ENCODE measurements at regions not wholly inside any gene's neighbourhood (a gene's known extent, or its start where the extent isn't known, plus 50 kb on each side); places are given as distances from the start of the nearest gene placed in this dataset.

GRCh38 chr1:182263706-182264105 lies 127.9 kb downstream of the GLUL start:
- no peak overlapping the region for H3K27ac ChIP-seq (ENCODE audit: low read depth, low read length, poor library complexity, severe bottlenecking)
- H3K4me3 ChIP-seq (ENCODE audit: low read depth, low read length, poor library complexity, severe bottlenecking), result no peak overlapping the region
- no peak overlapping the region for H3K4me2 ChIP-seq (ENCODE audit: low read length)
- no peaks in the 10 kb centered on the region for H3K79me2 ChIP-seq (ENCODE audit: insufficient read depth, low read length)
- no peaks in the 10 kb centered on the region for H3K36me3 ChIP-seq (ENCODE audit: insufficient read depth, low read length)
- H4K20me1 ChIP-seq (ENCODE audit: insufficient read depth, low read length), result no peaks in the 10 kb centered on the region
- H2AFZ ChIP-seq (ENCODE audit: low read length), result no peak overlapping the region
- no peak for TF ChIP-seq EZH2 (IDR thresholded peaks at IDR 0.05; ENCODE audit: borderline replicate concordance, low read length)
- TF ChIP-seq, protein P1, sequence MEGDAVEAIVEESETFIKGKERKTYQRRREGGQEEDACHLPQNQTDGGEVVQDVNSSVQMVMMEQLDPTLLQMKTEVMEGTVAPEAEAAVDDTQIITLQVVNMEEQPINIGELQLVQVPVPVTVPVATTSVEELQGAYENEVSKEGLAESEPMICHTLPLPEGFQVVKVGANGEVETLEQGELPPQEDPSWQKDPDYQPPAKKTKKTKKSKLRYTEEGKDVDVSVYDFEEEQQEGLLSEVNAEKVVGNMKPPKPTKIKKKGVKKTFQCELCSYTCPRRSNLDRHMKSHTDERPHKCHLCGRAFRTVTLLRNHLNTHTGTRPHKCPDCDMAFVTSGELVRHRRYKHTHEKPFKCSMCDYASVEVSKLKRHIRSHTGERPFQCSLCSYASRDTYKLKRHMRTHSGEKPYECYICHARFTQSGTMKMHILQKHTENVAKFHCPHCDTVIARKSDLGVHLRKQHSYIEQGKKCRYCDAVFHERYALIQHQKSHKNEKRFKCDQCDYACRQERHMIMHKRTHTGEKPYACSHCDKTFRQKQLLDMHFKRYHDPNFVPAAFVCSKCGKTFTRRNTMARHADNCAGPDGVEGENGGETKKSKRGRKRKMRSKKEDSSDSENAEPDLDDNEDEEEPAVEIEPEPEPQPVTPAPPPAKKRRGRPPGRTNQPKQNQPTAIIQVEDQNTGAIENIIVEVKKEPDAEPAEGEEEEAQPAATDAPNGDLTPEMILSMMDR (IDR thresholded peaks at IDR 0.05; ENCODE audit: low read length), result no peak
- H3K27me3 ChIP-seq (ENCODE audit: insufficient read depth, low read length), result no peaks in the 10 kb centered on the region; the same call in 1 of the 2 replicates
- H3K9me2 ChIP-seq (ENCODE audit: low read depth, low read length), result no peaks in the 10 kb centered on the region
- H3K4me1 ChIP-seq (ENCODE audit: insufficient read depth, low read length, severe bottlenecking), result no peaks in the 10 kb centered on the region
- no peak overlapping the region for H3K9ac ChIP-seq (ENCODE audit: low read length)
- no peaks in the 10 kb centered on the region for H3F3A ChIP-seq (ENCODE audit: insufficient read depth, low read length)
- no peaks in the 10 kb centered on the region for H3K9me3 ChIP-seq (ENCODE audit: low read length)

- Histone ChIP-seq H3K27me3 (ENCODE audit: insufficient read depth, low read length) (no peaks in the 10 kb centered on the region), H4K20me1 (ENCODE audit: insufficient read depth, low read length) (no peaks in the 10 kb centered on the region), H3K27ac (ENCODE audit: low read depth, low read length, poor library complexity, severe bottlenecking) (no peak overlapping the region), H3K9me2 (ENCODE audit: low read depth, low read length) (no peaks in the 10 kb centered on the region), H3F3A (ENCODE audit: insufficient read depth, low read length) (no peaks in the 10 kb centered on the region), H3K9me3 (ENCODE audit: low read length) (no peaks in the 10 kb centered on the region), H3K9ac (ENCODE audit: low read length) (no peak overlapping the region), H3K79me2 (ENCODE audit: insufficient read depth, low read length) (no peaks in the 10 kb centered on the region), H2AFZ (ENCODE audit: low read length) (no peak overlapping the region), H3K36me3 (ENCODE audit: insufficient read depth, low read length) (no peaks in the 10 kb centered on the region), H3K4me1 (ENCODE audit: insufficient read depth, low read length, severe bottlenecking) (no peaks in the 10 kb centered on the region), H3K4me2 (ENCODE audit: low read length) (no peak overlapping the region), H3K4me3 (ENCODE audit: low read depth, low read length, poor library complexity, severe bottlenecking) (no peak overlapping the region)
- TF ChIP-seq, protein P1 (IDR thresholded peaks at IDR 0.05; ENCODE audit: low read length), result no peak
- no peak for TF ChIP-seq EZH2 (IDR thresholded peaks at IDR 0.05; ENCODE audit: borderline replicate concordance, low read length)
Measured at GRCh38 chr1:182262425-182262824, 129.2 kb downstream of the GLUL start.

- Histone ChIP-seq H3K27me3 (ENCODE audit: insufficient read depth, low read length) (no peaks in the 10 kb centered on the region), H3K36me3 (ENCODE audit: insufficient read depth, low read length) (no peaks in the 10 kb centered on the region), H3K79me2 (ENCODE audit: insufficient read depth, low read length) (no peaks in the 10 kb centered on the region)
Measured at GRCh38 chr1:182261655-182262054, 129.9 kb downstream of the GLUL start.

More at GRCh38 chr1:182261655-182262054, 129.9 kb downstream of the GLUL start:
- Histone ChIP-seq H3F3A (ENCODE audit: insufficient read depth, low read length) (no peaks in the 10 kb centered on the region), H3K27ac (ENCODE audit: low read depth, low read length, poor library complexity, severe bottlenecking) (no peak overlapping the region), H3K9me3 (ENCODE audit: low read length) (no peaks in the 10 kb centered on the region), H3K4me2 (ENCODE audit: low read length) (no peak overlapping the region), H3K4me1 (ENCODE audit: insufficient read depth, low read length, severe bottlenecking) (no peaks in the 10 kb centered on the region), H3K9ac (ENCODE audit: low read length) (no peak overlapping the region), H4K20me1 (ENCODE audit: insufficient read depth, low read length) (no peaks in the 10 kb centered on the region), H2AFZ (ENCODE audit: low read length) (no peak overlapping the region), H3K9me2 (ENCODE audit: low read depth, low read length) (no peaks in the 10 kb centered on the region), H3K4me3 (ENCODE audit: low read depth, low read length, poor library complexity, severe bottlenecking) (no peak overlapping the region)
- TF ChIP-seq, protein P1 (IDR thresholded peaks at IDR 0.05; ENCODE audit: low read length), result no peak
- TF ChIP-seq EZH2 (IDR thresholded peaks at IDR 0.05; ENCODE audit: borderline replicate concordance, low read length), result no peak

Measured in OCI-LY1 (cell line).